MM.1S (cell line): ENCODE measurements at regions not wholly inside any gene's neighbourhood (a gene's known extent, or its start where the extent isn't known, plus 50 kb on each side); places are given as distances from the start of the nearest gene placed in this dataset.

Experiments
- DNase-seq: peaks from one replicate; pipeline ENCODE4 v3.0.0-alpha.2; 2015
- H2AFZ ChIP-seq: fragments of 300-600 bp; sonication (generic); 2 replicates; pipeline ENCODE4 v1.6.0; 2016; ENCODE audit warnings: antibody characterized with exemption, low read length
- H3F3A ChIP-seq: fragments of 300-600 bp; sonication (generic); 2 replicates; pipeline ENCODE4 v1.6.1; 2016; ENCODE audit warnings: mild to moderate bottlenecking, antibody characterized with exemption, low read length, moderate library complexity, mixed read lengths; ENCODE audit not compliant: insufficient read depth
- H3K27ac ChIP-seq: fragments of 300-600 bp; sonication (generic); 2 replicates; pipeline ENCODE4 v1.5.1; 2016; ENCODE audit warnings: mild to moderate bottlenecking, low read length
- H3K27me3 ChIP-seq: fragments of 300-600 bp; sonication (generic); replicated peaks from 2 replicates; pipeline ENCODE4 v1.6.0; 2016; ENCODE audit warnings: low read length; ENCODE audit not compliant: insufficient read depth
- H3K36me3 ChIP-seq: fragments of 300-600 bp; sonication (generic); replicated peaks from 2 replicates; pipeline ENCODE4 v1.6.1; 2016; ENCODE audit warnings: mild to moderate bottlenecking, low read length, mixed read lengths; ENCODE audit not compliant: insufficient read depth
- H3K4me1 ChIP-seq: fragments of 300-600 bp; sonication (generic); 2 replicates; pipeline ENCODE4 v1.6.1; 2016; ENCODE audit warnings: low read length, mixed read lengths
- H3K4me2 ChIP-seq: fragments of 300-600 bp; sonication (generic); 2 replicates; pipeline ENCODE4 v1.6.0; 2016; ENCODE audit warnings: low read depth, low read length
- H3K4me3 ChIP-seq: fragments of 300-600 bp; sonication (generic); 2 replicates; pipeline ENCODE4 v1.5.1; 2016; ENCODE audit warnings: low read length, mixed read lengths
- H3K79me2 ChIP-seq: fragments of 300-600 bp; sonication (generic); 2 replicates; pipeline ENCODE4 v1.6.1; 2016; ENCODE audit warnings: mixed run types, low read length, mixed read lengths
- H3K9ac ChIP-seq: fragments of 300-600 bp; sonication (generic); 2 replicates; pipeline ENCODE4 v1.6.1; 2016; ENCODE audit warnings: low read length, mixed read lengths
- H3K9me2 ChIP-seq: fragments of 300-600 bp; sonication (generic); replicated peaks from 2 replicates; pipeline ENCODE4 v1.6.1; 2016; ENCODE audit warnings: mild to moderate bottlenecking, low read length, mixed read lengths; ENCODE audit not compliant: insufficient read depth
- H3K9me3 ChIP-seq: fragments of 300-600 bp; sonication (generic); replicated peaks from 2 replicates; pipeline ENCODE4 v1.6.1; 2016; ENCODE audit warnings: mild to moderate bottlenecking, low read length, mixed read lengths; ENCODE audit not compliant: insufficient read depth
- H4K20me1 ChIP-seq: fragments of 300-600 bp; sonication (generic); 2 replicates; pipeline ENCODE4 v1.6.1; 2016; ENCODE audit warnings: mild to moderate bottlenecking, low read length, moderate library complexity, mixed read lengths; ENCODE audit not compliant: insufficient read depth
- EZH2 ChIP-seq: fragments of 300-600 bp; sonication (generic); optimal IDR thresholded peaks from 2 replicates; pipeline ENCODE3; 2017; ENCODE audit warnings: low read depth, mild to moderate bottlenecking, antibody characterized with exemption, low read length, mixed read lengths
- EZH2phosphoT487 ChIP-seq: fragments of 300-600 bp; sonication (generic); IDR thresholded peaks from 2 replicates; pipeline ENCODE4 v1.6.1; 2018; ENCODE audit warnings: antibody characterized with exemption, low read length
- TF ChIP-seq, protein P1 (sequence below): fragments of 300-600 bp; sonication (generic); IDR thresholded peaks from 2 replicates; pipeline ENCODE4 v1.5.1; 2016; ENCODE audit warnings: antibody characterized with exemption, low read length, mixed read lengths

DNA sequence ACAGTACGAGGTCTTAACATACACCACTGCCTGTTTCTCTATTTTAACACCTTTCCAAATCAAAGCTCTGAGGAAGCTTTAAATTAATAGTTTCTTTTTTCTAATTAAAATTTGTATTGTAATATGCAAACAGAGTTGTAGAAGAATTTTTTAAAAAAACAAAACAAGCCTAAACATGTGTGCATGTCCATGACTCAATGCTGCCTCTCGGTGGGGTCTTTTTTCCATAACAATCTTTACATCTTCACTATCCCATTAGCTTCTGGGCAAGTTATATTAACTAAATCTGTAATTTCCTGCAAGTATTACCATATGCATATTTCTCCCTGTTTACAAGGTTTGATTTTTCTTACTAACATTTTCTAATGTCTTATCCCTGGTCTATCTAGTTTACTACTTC is 143.9 kb upstream of the NAV3 start:
- no peak overlapping the region for H3K9ac ChIP-seq
- H3K4me2 ChIP-seq, result no peak overlapping the region
- no peaks in the 10 kb centered on the region for H3F3A ChIP-seq
- no peak overlapping the region for H3K4me3 ChIP-seq
- no peak for DNase-seq
- H3K9me2 ChIP-seq, result no peaks in the 10 kb centered on the region
- no peak overlapping the region for H3K27ac ChIP-seq
- H3K79me2 ChIP-seq, result no peaks in the 10 kb centered on the region
- TF ChIP-seq, protein P1, sequence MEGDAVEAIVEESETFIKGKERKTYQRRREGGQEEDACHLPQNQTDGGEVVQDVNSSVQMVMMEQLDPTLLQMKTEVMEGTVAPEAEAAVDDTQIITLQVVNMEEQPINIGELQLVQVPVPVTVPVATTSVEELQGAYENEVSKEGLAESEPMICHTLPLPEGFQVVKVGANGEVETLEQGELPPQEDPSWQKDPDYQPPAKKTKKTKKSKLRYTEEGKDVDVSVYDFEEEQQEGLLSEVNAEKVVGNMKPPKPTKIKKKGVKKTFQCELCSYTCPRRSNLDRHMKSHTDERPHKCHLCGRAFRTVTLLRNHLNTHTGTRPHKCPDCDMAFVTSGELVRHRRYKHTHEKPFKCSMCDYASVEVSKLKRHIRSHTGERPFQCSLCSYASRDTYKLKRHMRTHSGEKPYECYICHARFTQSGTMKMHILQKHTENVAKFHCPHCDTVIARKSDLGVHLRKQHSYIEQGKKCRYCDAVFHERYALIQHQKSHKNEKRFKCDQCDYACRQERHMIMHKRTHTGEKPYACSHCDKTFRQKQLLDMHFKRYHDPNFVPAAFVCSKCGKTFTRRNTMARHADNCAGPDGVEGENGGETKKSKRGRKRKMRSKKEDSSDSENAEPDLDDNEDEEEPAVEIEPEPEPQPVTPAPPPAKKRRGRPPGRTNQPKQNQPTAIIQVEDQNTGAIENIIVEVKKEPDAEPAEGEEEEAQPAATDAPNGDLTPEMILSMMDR, result peak; percentile 17; the same call in 1 of the 2 replicates
- no peak for TF ChIP-seq EZH2phosphoT487
- no peak overlapping the region for H2AFZ ChIP-seq
- no peaks in the 10 kb centered on the region for H3K9me3 ChIP-seq
- no peaks in the 10 kb centered on the region for H3K36me3 ChIP-seq
- H4K20me1 ChIP-seq, result no peaks in the 10 kb centered on the region
- H3K4me1 ChIP-seq, result no peaks in the 10 kb centered on the region
- H3K27me3 ChIP-seq, result no peaks in the 10 kb centered on the region

- Histone ChIP-seq H3K9me3 (no peaks in the 10 kb centered on the region), H4K20me1 (no peaks in the 10 kb centered on the region), H2AFZ (no peak overlapping the region), H3K9ac (no peak overlapping the region), H3F3A (no peaks in the 10 kb centered on the region), H3K9me2 (no peaks in the 10 kb centered on the region), H3K27me3 (no peaks in the 10 kb centered on the region), H3K79me2 (no peaks in the 10 kb centered on the region), H3K4me2 (no peak overlapping the region), H3K4me1 (no peaks in the 10 kb centered on the region), H3K36me3 (no peaks in the 10 kb centered on the region), H3K4me3 (no peak overlapping the region), H3K27ac (no peak overlapping the region)
- TF ChIP-seq, protein P1, result no peak
- TF ChIP-seq EZH2 (no peak), EZH2phosphoT487 (no peak)
- no peak for DNase-seq
These were observed 144.8 kb upstream of the NAV3 start for GRCh38 chr12:77685901-77686300.

GRCh38 chr12:77685112-77685511 is 145.6 kb upstream of the NAV3 start:
- H3K36me3 ChIP-seq, result no peaks in the 10 kb centered on the region
- no peaks in the 10 kb centered on the region for H3K27me3 ChIP-seq
- no peak overlapping the region for H2AFZ ChIP-seq
- no peaks in the 10 kb centered on the region for H3K9me2 ChIP-seq
- H3K79me2 ChIP-seq, result no peaks in the 10 kb centered on the region
- H3K9ac ChIP-seq, result no peak overlapping the region
- peak; percentile 72 for DNase-seq
- no peaks in the 10 kb centered on the region for H3K4me1 ChIP-seq
- no peaks in the 10 kb centered on the region for H4K20me1 ChIP-seq
- no peak overlapping the region for H3K4me2 ChIP-seq
- H3F3A ChIP-seq, result no peaks in the 10 kb centered on the region
- H3K4me3 ChIP-seq, result no peak overlapping the region
- H3K9me3 ChIP-seq, result no peaks in the 10 kb centered on the region
- TF ChIP-seq, protein P1, result peak; percentile 62
- no peak for TF ChIP-seq EZH2
- TF ChIP-seq EZH2phosphoT487, result no peak
- no peak overlapping the region for H3K27ac ChIP-seq

- no peaks in the 10 kb centered on the region for H3K9me2 ChIP-seq
These were observed 148.2 kb upstream of the NAV3 start for GRCh38 chr12:77682488-77682887.

More at GRCh38 chr12:77682488-77682887, 148.2 kb upstream of the NAV3 start:
- TF ChIP-seq EZH2phosphoT487, result no peak
- TF ChIP-seq EZH2, result no peak
- TF ChIP-seq, protein P1, result no peak
- Histone ChIP-seq H3K4me3 (no peak overlapping the region), H3K79me2 (no peaks in the 10 kb centered on the region), H4K20me1 (no peaks in the 10 kb centered on the region), H3K9me3 (no peaks in the 10 kb centered on the region), H3K4me2 (no peak overlapping the region), H3F3A (no peaks in the 10 kb centered on the region), H3K27me3 (no peaks in the 10 kb centered on the region), H3K9ac (no peak overlapping the region), H3K27ac (no peak overlapping the region), H3K4me1 (no peaks in the 10 kb centered on the region), H3K36me3 (no peaks in the 10 kb centered on the region), H2AFZ (no peak overlapping the region)
- no peak for DNase-seq
